HL-60 (cell line): ENCODE measurements at regions not wholly inside any gene's neighbourhood (a gene's known extent, or its start where the extent isn't known, plus 50 kb on each side); places are given as distances from the start of the nearest gene placed in this dataset.

Experiments used
- DNase-seq, 2 experiments: peaks; one replicate each; pipeline ENCODE4 v3.0.0-alpha.2; 2010 to 2020; ENCODE audit warnings: low read depth in 1 of 2, low spot score in 1 of 2
- H3K27ac ChIP-seq: fragments of 250-450 bp; sonication (Bioruptor Pico); replicated peaks from 2 replicates; pipeline ENCODE4 v1.5.1; 2020; ENCODE audit warnings: mild to moderate bottlenecking, moderate library complexity
- H3K27me3 ChIP-seq: fragments of 250-450 bp; sonication (Bioruptor Pico); 2 replicates; pipeline ENCODE4 v1.5.1; 2021; ENCODE audit warnings: mild to moderate bottlenecking, moderate library complexity; ENCODE audit not compliant: insufficient read depth, poor library complexity, severe bottlenecking
- H3K4me3 ChIP-seq: replicated peaks from 2 replicates; pipeline ENCODE4 v1.5.1; 2011; ENCODE audit warnings: mild to moderate bottlenecking, control low read depth, low read length; ENCODE audit not compliant: insufficient read depth
- CTCF ChIP-seq: IDR thresholded peaks from one replicate; pipeline ENCODE4 v1.5.1; 2011; ENCODE audit warnings: low read length, control low read depth, inconsistent platforms; ENCODE audit not compliant: insufficient read depth
- GABPA ChIP-seq: IDR thresholded peaks from 2 replicates; pipeline ENCODE4 v1.6.1; 2012; ENCODE audit warnings: low read depth
- POLR2AphosphoS5 ChIP-seq: IDR thresholded peaks from 2 replicates; pipeline ENCODE4 v1.6.1; 2012; ENCODE audit warnings: low read depth
- REST ChIP-seq: IDR thresholded peaks from 2 replicates; pipeline ENCODE4 v1.6.1; 2012; ENCODE audit warnings: low read depth; ENCODE audit not compliant: insufficient replicate concordance
- SPI1 ChIP-seq: IDR thresholded peaks from 2 replicates; pipeline ENCODE4 v1.6.1; 2012; ENCODE audit warnings: low read depth, mild to moderate bottlenecking, borderline replicate concordance

GRCh38 chr3:194972641-194973040 lies 287.0 kb downstream of the FAM43A start:
- Histone ChIP-seq H3K4me3 (no peak overlapping the region), H3K27me3 (no peaks in the 10 kb centered on the region), H3K27ac (no peak overlapping the region)
- no peak for DNase-seq
- TF ChIP-seq CTCF, result no peak
- TF ChIP-seq SPI1, result no peak
- TF ChIP-seq REST, result no peak
- TF ChIP-seq GABPA, result no peak
- TF ChIP-seq POLR2AphosphoS5, result no peak

- TF ChIP-seq GABPA (no peak), REST (no peak), SPI1 (no peak), CTCF (no peak), POLR2AphosphoS5 (no peak)
- DNase-seq, result no peak
- Histone ChIP-seq H3K27me3 (no peaks in the 10 kb centered on the region), H3K27ac (no peak overlapping the region), H3K4me3 (no peak overlapping the region)
Observed at GRCh38 chr3:194973366-194974000, 287.8 kb downstream of the FAM43A start.

GRCh38 chr3:194974468-194975135 lies 288.9 kb downstream of the FAM43A start:
- Histone ChIP-seq H3K4me3 (no peak overlapping the region), H3K27me3 (no peaks in the 10 kb centered on the region), H3K27ac (no peak overlapping the region)
- TF ChIP-seq CTCF (no peak), REST (no peak), GABPA (no peak), POLR2AphosphoS5 (no peak), SPI1 (no peak)
- no peak for DNase-seq
